HepG2 (cell line): ENCODE measurements at regions not wholly inside any gene's neighbourhood (a gene's known extent, or its start where the extent isn't known, plus 50 kb on each side); places are given as distances from the start of the nearest gene placed in this dataset.
"Not testable (repeated sequence)": the region's sequence is repeated elsewhere in the genome, so short reads cannot be mapped to it uniquely, and the experiment has no call there.

ENCODE experiments used
- ARNT ChIP-seq: fragments of 450-650 bp; IDR thresholded peaks from 2 replicates; pipeline ENCODE4 v1.6.1; 2017
- IKZF1 ChIP-seq: fragments of 450-650 bp; IDR thresholded peaks from 2 replicates; pipeline ENCODE4 v1.7.1; 2016
- NONO ChIP-seq, 2 experiments: fragments of 450-650 bp in 1 of 2; sonication (generic) in 1 of 2; formaldehyde crosslinking in 1 of 2; IDR thresholded peaks in 1 of 2; conservative IDR thresholded peaks in 1 of 2; 2 replicates each; pipeline versions ENCODE4 v1.6.1 to v1.8.0; 2017 to 2022; ENCODE audit warnings: mild to moderate bottlenecking in 1 of 2, missing genetic modification reagents in 1 of 2, moderate library complexity in 1 of 2
- RAD51 ChIP-seq: fragments of 450-650 bp; IDR thresholded peaks from 2 replicates; pipeline ENCODE4 v1.6.1; 2016; ENCODE audit warnings: borderline replicate concordance
- ZBTB40 ChIP-seq, 2 experiments: fragments of 450-650 bp in 1 of 2; sonication (generic) in 1 of 2; formaldehyde crosslinking in 1 of 2; IDR thresholded peaks; 2 replicates each; pipeline versions ENCODE4 v1.6.1 to v1.8.0; 2016 to 2022; ENCODE audit warnings: antibody characterized with exemption in 1 of 2, mild to moderate bottlenecking in 1 of 2, missing genetic modification reagents in 1 of 2

GRCh38 chr5:34185572-34185971, 142.6 kb upstream of the C1QTNF3 start (continued):
- TF ChIP-seq ZBTB40 (IDR thresholded peaks at IDR 0.05) (peak; percentile 44; the same call in 1 of the 2 replicates), RAD51 (peak; percentile 49), IKZF1 (peak; percentile 85; the same call in 1 of the 2 replicates), ARNT (peak; percentile 76; the same call in 1 of the 2 replicates), NONO (IDR thresholded peaks at IDR 0.05) (0 out of 2 replicates have a peak, but pooled peaks have one; percentile 85)
- not testable (repeated sequence) for TF ChIP-seq ZBTB40 (CRISPR knock-in tag; IDR thresholded peaks at IDR 0.05); NONO (CRISPR knock-in tag; conservative IDR thresholded peaks at IDR 0.05)
